ENCODE measurements at regions not wholly inside any gene's neighbourhood (a gene's known extent, or its start where the extent isn't known, plus 50 kb on each side); places are given as distances from the start of the nearest gene placed in this dataset.

DNA sequence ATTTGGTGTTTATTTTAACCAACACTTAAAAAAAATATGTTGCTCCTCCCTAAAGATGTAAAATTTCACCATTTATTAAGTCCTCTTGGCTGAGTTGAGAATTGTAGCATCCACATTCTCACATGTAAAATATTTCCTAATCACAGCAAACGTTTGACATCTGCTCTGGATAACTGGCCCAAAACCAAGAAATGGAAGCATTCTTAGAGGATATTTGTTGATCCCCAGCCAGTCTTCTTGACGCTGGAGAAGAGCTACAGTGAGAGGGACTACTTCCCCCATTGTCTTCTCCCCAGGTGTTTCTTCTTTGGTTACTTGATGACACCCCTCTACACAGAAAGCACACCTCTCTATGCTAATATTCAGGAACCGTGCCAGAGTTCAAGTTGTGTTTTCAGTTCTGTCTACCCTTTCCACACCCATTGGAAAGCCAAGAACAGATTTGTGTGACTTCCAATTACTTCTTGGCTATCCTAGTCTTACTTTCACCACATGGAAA lies 454.5 kb upstream of the JAG1 start:
- H4K20me1 ChIP-seq (ENCODE audit: insufficient read depth), result no peaks in the 10 kb centered on the region
- CTCF ChIA-PET, result no interaction called here
- no peak for DNase-seq

GRCh38 chr20:11128721-11129120 lies 454.9 kb upstream of the JAG1 start:
- no peak overlapping the region for H3K27ac ChIP-seq (ENCODE audit: low read depth in 2 of 2, low read length in 1 of 2)
- H2AFZ ChIP-seq (ENCODE audit: low read depth), result no peak overlapping the region
- H3F3A ChIP-seq (replicated peaks; ENCODE audit: insufficient read depth), result no peaks in the 10 kb centered on the region
- no peak overlapping the region for H3K4me3 ChIP-seq (ENCODE audit: low read depth in 2 of 2, low read length in 1 of 2)
- no peak for DNase-seq
- no peaks in the 10 kb centered on the region for H3K4me1 ChIP-seq (ENCODE audit: control insufficient read depth in 1 of 2, insufficient read depth in 2 of 2, low read depth in 1 of 2, low read length in 1 of 2)
- H3K4me2 ChIP-seq, result no peak overlapping the region
- H3K27me3 ChIP-seq (ENCODE audit: insufficient read depth), result no peaks in the 10 kb centered on the region
- TF ChIP-seq, protein P1, sequence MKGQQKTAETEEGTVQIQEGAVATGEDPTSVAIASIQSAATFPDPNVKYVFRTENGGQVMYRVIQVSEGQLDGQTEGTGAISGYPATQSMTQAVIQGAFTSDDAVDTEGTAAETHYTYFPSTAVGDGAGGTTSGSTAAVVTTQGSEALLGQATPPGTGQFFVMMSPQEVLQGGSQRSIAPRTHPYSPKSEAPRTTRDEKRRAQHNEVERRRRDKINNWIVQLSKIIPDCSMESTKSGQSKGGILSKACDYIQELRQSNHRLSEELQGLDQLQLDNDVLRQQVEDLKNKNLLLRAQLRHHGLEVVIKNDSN (IDR thresholded peaks at IDR 0.05; ENCODE audit: borderline replicate concordance, low read depth), result no peak
- TF ChIP-seq TCF12 (IDR thresholded peaks at IDR 0.05) (no peak), REST (IDR thresholded peaks at IDR 0.05; ENCODE audit: low read depth, low read length) (no peak), CHD2 (IDR thresholded peaks at IDR 0.05; ENCODE audit: low read length, partially characterized antibody) (no peak)
- H3K9ac ChIP-seq, result no peak overlapping the region
- POLR2A ChIA-PET, result no interaction called here
- no peaks in the 10 kb centered on the region for H3K36me3 ChIP-seq (replicated peaks in 1 of 2; ENCODE audit: control insufficient read depth in 1 of 2, insufficient read depth in 2 of 2, low read length in 1 of 2)
- no peaks in the 10 kb centered on the region for H3K79me2 ChIP-seq (ENCODE audit: insufficient read depth)
- H3K9me2 ChIP-seq, result no peaks in the 10 kb centered on the region
- CTCF ChIA-PET, result no interaction called here
- no peaks in the 10 kb centered on the region for H3K9me3 ChIP-seq
- 85% methylated on average over 1 of the region's 1 CpG for WGBS (ENCODE audit: low lambda C conversion rate)
- H4K20me1 ChIP-seq (ENCODE audit: insufficient read depth), result no peaks in the 10 kb centered on the region

More for the DNA sequence above, 454.5 kb upstream of the JAG1 start:
- no peak overlapping the region for H3K4me3 ChIP-seq (ENCODE audit: low read depth in 2 of 2, low read length in 1 of 2)
- no peaks in the 10 kb centered on the region for H3F3A ChIP-seq (replicated peaks; ENCODE audit: insufficient read depth)
- H3K9ac ChIP-seq, result no peak overlapping the region
- no peak overlapping the region for H2AFZ ChIP-seq (ENCODE audit: low read depth)
- H3K4me1 ChIP-seq (ENCODE audit: control insufficient read depth in 1 of 2, insufficient read depth in 2 of 2, low read depth in 1 of 2, low read length in 1 of 2), result no peaks in the 10 kb centered on the region
- H3K9me2 ChIP-seq, result no peaks in the 10 kb centered on the region
- no peak overlapping the region for H3K27ac ChIP-seq (ENCODE audit: low read depth in 2 of 2, low read length in 1 of 2)
- no peaks in the 10 kb centered on the region for H3K27me3 ChIP-seq (ENCODE audit: insufficient read depth)
- no peaks in the 10 kb centered on the region for H3K79me2 ChIP-seq (ENCODE audit: insufficient read depth)
- TF ChIP-seq GATA2 (CRISPR knock-in tag; IDR thresholded peaks at IDR 0.05), result no peak
- no peak for TF ChIP-seq RFX5 (IDR thresholded peaks at IDR 0.05; ENCODE audit: low read length)
- TF ChIP-seq YY1 (IDR thresholded peaks at IDR 0.05; ENCODE audit: low read depth), result no peak
- TF ChIP-seq NRF1 (IDR thresholded peaks at IDR 0.05; ENCODE audit: low read depth, low read length), result no peak
- no peak for TF ChIP-seq EP300 (IDR thresholded peaks at IDR 0.05; ENCODE audit: borderline replicate concordance in 1 of 2, low read depth in 1 of 2, low read length in 1 of 2)
- TF ChIP-seq POLR2AphosphoS5 (IDR thresholded peaks at IDR 0.05; ENCODE audit: low read depth, low read length), result no peak
- TF ChIP-seq ELF1 (IDR thresholded peaks at IDR 0.05), result no peak
- TF ChIP-seq, protein P2, sequence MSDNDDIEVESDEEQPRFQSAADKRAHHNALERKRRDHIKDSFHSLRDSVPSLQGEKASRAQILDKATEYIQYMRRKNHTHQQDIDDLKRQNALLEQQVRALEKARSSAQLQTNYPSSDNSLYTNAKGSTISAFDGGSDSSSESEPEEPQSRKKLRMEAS (IDR thresholded peaks at IDR 0.05; ENCODE audit: low read depth), result no peak
- TF ChIP-seq JUND (IDR thresholded peaks at IDR 0.05), result no peak
- TF ChIP-seq MXI1 (IDR thresholded peaks at IDR 0.05; ENCODE audit: low read depth, low read length), result no peak
- no peak for TF ChIP-seq USF2 (IDR thresholded peaks at IDR 0.05; ENCODE audit: borderline replicate concordance, low read depth, low read length)
- no peak for TF ChIP-seq RXRA (IDR thresholded peaks at IDR 0.05; ENCODE audit: borderline replicate concordance, low read depth)
- no peak for TF ChIP-seq CTCF (IDR thresholded peaks at IDR 0.05)
- TF ChIP-seq NFIC (IDR thresholded peaks at IDR 0.05; ENCODE audit: borderline replicate concordance), result no peak
- no peaks in the 10 kb centered on the region for H3K36me3 ChIP-seq (replicated peaks in 1 of 2; ENCODE audit: control insufficient read depth in 1 of 2, insufficient read depth in 2 of 2, low read length in 1 of 2)
- no peak overlapping the region for H3K4me2 ChIP-seq
- POLR2A ChIA-PET, result no interaction called here
- WGBS (ENCODE audit: low lambda C conversion rate), result 45% methylated on average over 3 of the region's 3 CpGs
- H3K9me3 ChIP-seq, result no peaks in the 10 kb centered on the region
